Subcutaneous abdominal adipose tissue (tissue), 5 donors: ENCODE measurements at regions not wholly inside any gene's neighbourhood (a gene's known extent, or its start where the extent isn't known, plus 50 kb on each side); places are given as distances from the start of the nearest gene placed in this dataset.

Experiments
- H3K27ac ChIP-seq: one replicate; pipeline ENCODE4 v1.7.0; 2013; ENCODE audit warnings: low read depth, mild to moderate bottlenecking, inconsistent platforms, low read length, moderate library complexity
- H3K27me3 ChIP-seq, 5 donors: one replicate each; pipeline ENCODE4 v1.7.0; 2013; ENCODE audit warnings: low read length in 5 of 5, inconsistent platforms in 1 of 5; ENCODE audit not compliant: control insufficient read depth in 5 of 5, insufficient read depth in 4 of 5
- H3K36me3 ChIP-seq, 5 donors: one replicate each; pipeline ENCODE4 v1.7.0; 2013; ENCODE audit warnings: low read length in 5 of 5; ENCODE audit not compliant: control insufficient read depth in 5 of 5, insufficient read depth in 5 of 5
- H3K4me1 ChIP-seq, 5 donors: one replicate each; pipeline ENCODE4 v1.7.0; 2013; ENCODE audit warnings: low read length in 5 of 5, mild to moderate bottlenecking in 3 of 5, moderate library complexity in 1 of 5; ENCODE audit not compliant: control insufficient read depth in 5 of 5, insufficient read depth in 5 of 5
- H3K4me3 ChIP-seq, 5 donors: one replicate each; pipeline ENCODE4 v1.7.0; 2013; ENCODE audit warnings: low read length in 5 of 5, low read depth in 1 of 5
- H3K9ac ChIP-seq, 5 donors: one replicate each; pipeline ENCODE4 v1.7.0; 2013; ENCODE audit warnings: low read length in 5 of 5, mild to moderate bottlenecking in 4 of 5, moderate library complexity in 3 of 5
- H3K9me3 ChIP-seq, 5 donors: one replicate each; pipeline ENCODE4 v1.7.0; 2013; ENCODE audit warnings: low read length in 5 of 5; ENCODE audit not compliant: control insufficient read depth in 5 of 5
- donor health status: healthy.
- donor health status: healthy.
- donor health status: healthy.
- donor health status: healthy.
- donor health status: healthy.

DNA sequence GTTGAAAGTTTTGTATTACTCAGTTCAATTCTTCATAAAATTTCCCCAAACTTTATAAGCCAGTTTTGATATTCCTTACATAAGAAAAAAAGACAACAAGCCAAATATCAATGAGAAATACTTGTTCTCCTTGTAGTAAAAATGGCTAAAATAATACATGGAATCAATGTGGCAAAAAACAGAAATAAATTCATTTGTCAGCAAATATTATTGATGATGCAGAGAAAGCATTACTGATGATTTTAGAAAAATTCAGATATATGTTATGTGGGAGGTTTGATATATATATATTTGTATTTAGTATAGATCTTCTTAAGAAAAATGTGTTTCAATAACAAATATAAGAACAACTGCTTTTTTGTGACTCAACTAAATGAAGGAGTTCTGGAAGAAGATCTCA, 127.0 kb upstream of the PUM3 start:
- H3K27ac ChIP-seq, result no peak overlapping the region
- H3K4me3 ChIP-seq, result no peak overlapping the region
- peaks cover 5 to 17% (median 11%) of the 10 kb centered on the region in 5 donors for H3K4me1 ChIP-seq
- no peak overlapping the region for H3K9ac ChIP-seq
- H3K27me3 ChIP-seq, result no peaks in the 10 kb centered on the region
- no peaks in the 10 kb centered on the region for H3K36me3 ChIP-seq
- H3K9me3 ChIP-seq, result peaks cover 0 to 15% (median 4%) of the 10 kb centered on the region in 5 donors

DNA sequence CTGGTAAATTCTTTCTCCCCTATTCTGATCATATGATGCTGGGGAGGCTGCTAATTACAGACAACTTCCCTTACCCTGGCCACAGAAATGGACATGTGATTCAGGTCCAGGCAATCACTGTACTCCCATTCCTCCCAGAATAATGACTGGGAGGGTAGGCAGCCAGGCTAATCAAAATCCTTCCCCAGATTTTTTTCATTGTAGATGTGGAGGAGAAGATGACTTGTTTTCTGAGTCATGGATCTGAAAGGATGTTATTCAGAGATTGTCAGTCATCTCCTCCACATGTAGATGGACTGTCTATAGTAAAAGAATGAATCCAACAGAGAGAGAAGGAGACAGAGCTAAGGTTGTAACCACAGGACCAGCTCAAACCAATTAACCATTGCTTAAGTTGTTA, 123.9 kb upstream of the PUM3 start:
- no peak overlapping the region for H3K9ac ChIP-seq
- peaks cover 6 to 22% (median 16%) of the 10 kb centered on the region in 5 donors for H3K4me1 ChIP-seq
- no peaks in the 10 kb centered on the region for H3K27me3 ChIP-seq
- peak overlapping the region; percentile 20 for H3K27ac ChIP-seq
- H3K4me3 ChIP-seq, result no peak overlapping the region
- peaks cover 0 to 7% (median 4%) of the 10 kb centered on the region in 5 donors for H3K9me3 ChIP-seq
- H3K36me3 ChIP-seq, result no peaks in the 10 kb centered on the region

DNA sequence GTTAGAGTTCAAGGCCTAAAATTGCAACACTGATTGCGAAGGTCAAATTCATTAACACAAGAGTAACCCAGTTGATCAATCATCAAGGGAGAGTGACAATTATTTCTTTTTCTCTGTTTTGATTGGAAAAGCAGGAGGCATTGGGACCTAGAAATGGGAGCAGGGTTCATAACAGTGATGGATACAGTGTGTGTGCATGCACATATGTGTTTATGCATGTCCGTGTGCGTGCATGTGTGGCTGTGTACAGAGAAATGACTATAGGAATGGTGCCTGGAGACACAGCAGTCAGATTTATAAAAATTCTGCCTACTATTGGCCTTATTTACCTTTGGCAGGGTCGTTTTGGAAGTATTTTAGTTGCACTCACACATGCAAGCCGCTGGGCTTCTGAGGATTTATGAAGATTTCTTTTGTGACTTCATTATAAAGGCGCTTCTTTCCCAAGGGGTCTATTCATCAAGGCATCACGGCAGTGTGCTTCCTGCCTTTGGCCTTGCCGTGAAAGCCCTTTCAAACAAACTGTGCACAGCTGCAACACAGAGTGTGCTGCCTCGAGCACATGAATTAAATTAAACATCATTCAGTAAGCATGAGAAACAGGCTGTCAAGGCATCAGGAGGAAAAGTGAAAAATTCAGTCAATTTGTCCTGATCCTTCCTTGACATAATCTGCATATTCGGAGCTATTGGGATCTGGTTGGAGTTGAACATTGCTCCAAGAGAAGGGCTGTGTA, 122.8 kb upstream of the PUM3 start:
- Histone ChIP-seq H3K27me3 (no peaks in the 10 kb centered on the region), H3K4me1 (peaks cover 6 to 22% (median 16%) of the 10 kb centered on the region in 5 donors), H3K9me3 (peaks cover 0 to 5% (median 3%) of the 10 kb centered on the region in 5 donors), H3K4me3 (no peak overlapping the region), H3K36me3 (no peaks in the 10 kb centered on the region), H3K27ac (peak overlapping the region; percentile 9), H3K9ac (no peak overlapping the region)

DNA sequence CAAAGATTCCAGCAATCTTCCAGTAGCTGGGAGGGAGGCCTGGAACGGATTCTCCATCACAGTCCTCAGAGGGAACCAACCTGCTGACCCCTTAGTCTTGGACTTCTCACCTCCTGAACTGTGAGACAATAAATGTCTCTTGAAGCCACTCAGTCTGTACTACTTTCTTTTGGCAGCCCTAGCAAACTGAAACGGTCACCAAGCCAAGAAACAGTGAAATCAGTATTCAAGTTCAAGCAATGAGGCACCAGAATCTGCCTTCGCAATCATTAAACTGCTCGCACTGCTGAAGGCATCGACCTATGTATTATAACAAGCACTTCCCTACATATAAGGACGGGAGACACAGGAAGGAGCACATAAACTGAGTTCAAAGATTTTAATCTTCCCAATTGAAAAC, 120.6 kb upstream of the PUM3 start:
- Histone ChIP-seq H3K27ac (no peak overlapping the region), H3K4me3 (no peak overlapping the region), H3K9ac (no peak overlapping the region), H3K9me3 (no peaks in the 10 kb centered on the region), H3K36me3 (no peaks in the 10 kb centered on the region), H3K4me1 (peaks cover 6 to 22% (median 16%) of the 10 kb centered on the region in 5 donors), H3K27me3 (no peaks in the 10 kb centered on the region)

DNA sequence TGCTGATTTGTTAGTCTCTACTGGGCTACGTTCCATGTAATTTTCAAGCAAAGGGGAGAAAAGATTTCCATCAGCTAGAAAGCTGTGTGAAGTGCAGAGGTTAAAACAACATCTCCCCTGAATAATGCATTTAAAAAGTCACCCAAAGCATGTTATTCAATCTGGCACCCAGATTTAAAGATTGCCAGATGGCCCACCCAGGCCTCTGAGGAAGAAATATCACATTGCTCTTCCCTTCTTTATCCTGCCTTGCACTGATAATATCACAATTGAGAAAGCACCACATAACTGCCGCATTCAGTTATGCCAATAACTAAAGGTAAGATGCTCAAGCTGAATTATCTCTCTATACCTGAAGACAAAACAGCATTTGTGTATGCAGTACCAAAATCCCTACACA, 119.4 kb upstream of the PUM3 start:
- H3K9me3 ChIP-seq, result no peaks in the 10 kb centered on the region
- H3K9ac ChIP-seq, result no peak overlapping the region

DNA sequence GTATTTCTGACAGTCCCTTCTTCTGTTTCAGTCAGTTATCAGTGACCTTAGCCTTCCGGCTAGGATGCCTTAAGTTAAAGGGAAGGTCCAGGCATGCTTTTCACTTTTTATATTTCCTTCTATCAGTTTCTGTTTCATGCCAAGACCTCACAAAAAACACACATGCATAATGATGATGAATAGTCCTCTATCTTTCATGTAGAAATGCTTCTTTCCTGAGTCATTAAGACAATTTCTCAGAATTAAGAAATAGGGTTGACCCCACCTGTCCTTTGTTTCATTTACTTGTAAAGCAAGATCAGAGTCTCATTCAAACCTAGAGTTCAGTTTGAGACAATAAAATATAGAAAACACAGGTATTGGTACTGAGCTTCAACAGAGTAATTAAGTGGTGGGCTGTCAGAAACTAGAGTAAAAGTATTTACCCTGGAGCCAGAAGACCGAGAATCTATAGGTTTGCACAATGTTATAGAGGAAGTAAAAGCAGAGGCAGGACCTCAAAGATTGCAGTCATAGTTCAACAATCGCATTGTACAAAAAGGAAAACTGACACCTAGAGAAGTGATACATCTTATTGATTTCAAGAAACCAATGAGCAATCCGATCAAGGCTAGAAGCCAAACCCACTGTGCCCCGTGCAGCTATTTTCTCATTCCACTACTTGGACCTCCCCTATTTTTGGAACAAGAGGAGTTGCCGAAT, 118.7 kb upstream of the PUM3 start:
- H3K27me3 ChIP-seq, result no peaks in the 10 kb centered on the region
- H3K4me1 ChIP-seq, result peaks cover 6 to 22% (median 12%) of the 10 kb centered on the region in 5 donors
- no peaks in the 10 kb centered on the region for H3K36me3 ChIP-seq
- no peak overlapping the region for H3K4me3 ChIP-seq
- H3K9ac ChIP-seq, result no peak overlapping the region
- no peaks in the 10 kb centered on the region for H3K9me3 ChIP-seq
- H3K27ac ChIP-seq, result no peak overlapping the region

More for the DNA sequence above, 119.4 kb upstream of the PUM3 start:
- Histone ChIP-seq H3K4me1 (peaks cover 6 to 22% (median 16%) of the 10 kb centered on the region in 5 donors), H3K4me3 (no peak overlapping the region), H3K36me3 (no peaks in the 10 kb centered on the region), H3K27me3 (no peaks in the 10 kb centered on the region), H3K27ac (no peak overlapping the region)

DNA sequence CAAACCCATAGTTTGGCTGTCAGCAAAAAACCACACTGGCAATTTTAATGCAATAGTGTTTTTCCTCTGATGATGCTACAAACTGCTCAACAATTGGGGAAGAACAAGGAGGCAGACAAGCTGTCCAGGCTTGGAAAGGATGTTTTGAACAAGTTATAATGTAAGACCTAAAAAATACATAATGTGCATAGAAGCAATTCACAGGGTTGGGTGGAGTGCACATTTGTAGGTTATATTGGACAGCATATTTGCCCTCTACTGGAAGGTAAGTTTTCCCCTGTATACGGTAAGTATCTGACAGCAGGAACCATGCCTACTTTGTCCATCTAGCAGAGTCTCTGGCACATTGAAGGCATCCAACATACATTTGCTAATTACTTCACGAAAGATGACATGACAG, 114.3 kb upstream of the PUM3 start:
- H3K9me3 ChIP-seq, result no peaks in the 10 kb centered on the region
- no peak overlapping the region for H3K4me3 ChIP-seq
- no peak overlapping the region for H3K27ac ChIP-seq
- no peaks in the 10 kb centered on the region for H3K36me3 ChIP-seq
- H3K4me1 ChIP-seq, result peaks cover 0 to 6% (median 0%) of the 10 kb centered on the region in 5 donors
- no peaks in the 10 kb centered on the region for H3K27me3 ChIP-seq
- no peak overlapping the region for H3K9ac ChIP-seq

DNA sequence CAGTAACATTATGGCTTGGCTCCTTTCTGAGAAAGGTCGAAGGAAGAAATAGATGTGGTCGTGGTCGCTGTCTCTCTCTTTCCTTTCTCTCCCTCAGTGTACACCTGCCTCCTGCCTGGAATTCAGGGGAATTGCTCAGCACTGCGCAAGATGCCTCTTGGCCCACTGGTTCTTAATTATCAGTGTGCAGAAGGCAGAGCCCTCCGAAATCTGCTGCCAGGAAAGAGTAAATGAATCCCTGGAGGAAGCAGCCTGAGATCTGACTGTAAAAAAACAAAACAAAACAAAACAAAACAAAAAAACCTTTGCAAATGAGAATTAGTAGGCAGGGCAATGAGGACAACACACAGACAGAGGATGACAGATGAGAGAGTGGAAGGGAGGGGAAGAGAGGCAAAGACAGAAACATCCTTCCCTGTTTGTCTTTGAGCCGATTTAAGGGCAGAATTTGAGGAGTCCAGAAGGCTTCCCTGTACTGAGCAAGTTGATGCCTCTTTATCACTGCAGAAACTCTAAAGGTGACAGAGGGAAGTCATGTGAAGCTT, 113.8 kb upstream of the PUM3 start:
- no peaks in the 10 kb centered on the region for H3K27me3 ChIP-seq
- H3K27ac ChIP-seq, result no peak overlapping the region
- H3K9me3 ChIP-seq, result no peaks in the 10 kb centered on the region
- no peak overlapping the region for H3K4me3 ChIP-seq
- H3K36me3 ChIP-seq, result no peaks in the 10 kb centered on the region
- H3K4me1 ChIP-seq, result peaks cover 0 to 6% (median 0%) of the 10 kb centered on the region in 5 donors
- H3K9ac ChIP-seq, result no peak overlapping the region

DNA sequence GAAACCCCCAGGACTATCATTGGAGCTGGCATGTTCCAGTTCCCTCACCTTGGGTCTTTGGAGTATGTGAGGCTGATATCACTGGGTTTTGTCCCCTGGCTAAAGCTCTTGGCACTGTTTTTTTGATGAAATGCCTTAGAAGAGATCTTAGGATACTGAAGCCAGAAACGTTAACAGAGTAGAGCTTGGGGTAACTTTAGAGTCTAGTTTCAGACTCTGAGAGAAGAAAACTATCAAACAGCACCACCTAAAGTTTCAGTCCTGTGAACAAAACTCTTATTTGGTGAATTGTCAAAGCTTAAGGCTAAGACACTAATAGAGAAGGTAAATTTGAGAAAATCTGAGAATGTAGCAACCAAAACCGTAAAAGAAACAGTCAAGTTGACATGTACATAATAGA, 111.7 kb upstream of the PUM3 start:
- Histone ChIP-seq H3K27ac (no peak overlapping the region), H3K9me3 (no peaks in the 10 kb centered on the region), H3K27me3 (no peaks in the 10 kb centered on the region), H3K4me3 (no peak overlapping the region), H3K9ac (no peak overlapping the region), H3K4me1 (peaks cover 0 to 6% (median 0%) of the 10 kb centered on the region in 5 donors), H3K36me3 (no peaks in the 10 kb centered on the region)

DNA sequence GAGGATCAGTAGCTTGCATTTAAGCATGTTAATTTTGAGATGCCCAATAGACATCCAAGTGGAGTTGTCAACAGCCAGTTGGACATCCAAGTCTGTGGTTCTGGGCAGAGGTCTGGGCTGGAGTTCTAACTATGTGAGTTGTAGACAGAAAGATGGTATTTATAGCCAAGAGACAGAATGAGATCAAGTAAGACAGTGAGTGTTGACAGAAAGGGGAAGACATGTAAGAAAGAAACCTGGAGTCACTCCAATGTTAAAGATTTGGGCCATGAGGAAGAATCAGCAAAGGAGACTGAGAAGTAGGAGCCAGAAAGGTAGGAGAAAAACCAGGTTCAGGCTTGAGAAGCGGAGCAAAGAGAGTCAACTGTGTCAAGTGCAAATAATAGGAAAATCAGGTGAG, 95.5 kb upstream of the PUM3 start:
- no peaks in the 10 kb centered on the region for H3K9me3 ChIP-seq
- no peaks in the 10 kb centered on the region for H3K4me1 ChIP-seq
- no peak overlapping the region for H3K9ac ChIP-seq
- H3K4me3 ChIP-seq, result no peak overlapping the region
- H3K27me3 ChIP-seq, result no peaks in the 10 kb centered on the region
- no peaks in the 10 kb centered on the region for H3K36me3 ChIP-seq
- H3K27ac ChIP-seq, result no peak overlapping the region
